Neural cell (in vitro differentiated cells): ENCODE measurements at regions not wholly inside any gene's neighbourhood (a gene's known extent, or its start where the extent isn't known, plus 50 kb on each side); places are given as distances from the start of the nearest gene placed in this dataset.

ENCODE experiments used
- CTCF ChIP-seq: fragments of 450-650 bp; IDR thresholded peaks from 2 replicates; pipeline ENCODE4 v1.5.1; 2014; ENCODE audit warnings: antibody characterized with exemption, mild to moderate bottlenecking, moderate library complexity; ENCODE audit not compliant: poor library complexity, severe bottlenecking
- EP300 ChIP-seq: fragments of 450-650 bp; conservative IDR thresholded peaks from 2 replicates; pipeline ENCODE4 v1.6.1; 2014; ENCODE audit warnings: antibody characterized with exemption, mild to moderate bottlenecking, moderate library complexity; ENCODE audit not compliant: poor library complexity, severe bottlenecking
- EZH2 ChIP-seq: fragments of 200-600, 300-800 bp; shearing (Covaris generic), sonication (generic); IDR thresholded peaks from 2 replicates; pipeline ENCODE4 v1.6.1; 2014; ENCODE audit warnings: antibody characterized with exemption, low read length, borderline replicate concordance, mild to moderate bottlenecking; ENCODE audit not compliant: insufficient read depth, poor library complexity, severe bottlenecking
- POLR2AphosphoS5 ChIP-seq: IDR thresholded peaks from 2 replicates; pipeline ENCODE4 v1.6.1; 2012
- RAD21 ChIP-seq: fragments of 450-650 bp; conservative IDR thresholded peaks from 2 replicates; pipeline ENCODE4 v1.6.1; 2014; ENCODE audit warnings: antibody characterized with exemption, mild to moderate bottlenecking, moderate library complexity
- SMC3 ChIP-seq: fragments of 450-650 bp; conservative IDR thresholded peaks from 2 replicates; pipeline ENCODE4 v1.6.1; 2014; ENCODE audit warnings: antibody characterized with exemption, mild to moderate bottlenecking, moderate library complexity; ENCODE audit not compliant: poor library complexity
- TAF1 ChIP-seq: IDR thresholded peaks from 2 replicates; pipeline ENCODE4 v1.6.1; 2012; ENCODE audit warnings: low read depth
- TF ChIP-seq, protein P1 (sequence below): IDR thresholded peaks from 2 replicates; pipeline ENCODE4 v1.6.1; 2012; ENCODE audit warnings: borderline replicate concordance

- TF ChIP-seq CTCF (no peak), SMC3 (no peak), POLR2AphosphoS5 (no peak), RAD21 (no peak), TAF1 (no peak), EP300 (peak; percentile 84), EZH2 (no peak)
- TF ChIP-seq, protein P1, sequence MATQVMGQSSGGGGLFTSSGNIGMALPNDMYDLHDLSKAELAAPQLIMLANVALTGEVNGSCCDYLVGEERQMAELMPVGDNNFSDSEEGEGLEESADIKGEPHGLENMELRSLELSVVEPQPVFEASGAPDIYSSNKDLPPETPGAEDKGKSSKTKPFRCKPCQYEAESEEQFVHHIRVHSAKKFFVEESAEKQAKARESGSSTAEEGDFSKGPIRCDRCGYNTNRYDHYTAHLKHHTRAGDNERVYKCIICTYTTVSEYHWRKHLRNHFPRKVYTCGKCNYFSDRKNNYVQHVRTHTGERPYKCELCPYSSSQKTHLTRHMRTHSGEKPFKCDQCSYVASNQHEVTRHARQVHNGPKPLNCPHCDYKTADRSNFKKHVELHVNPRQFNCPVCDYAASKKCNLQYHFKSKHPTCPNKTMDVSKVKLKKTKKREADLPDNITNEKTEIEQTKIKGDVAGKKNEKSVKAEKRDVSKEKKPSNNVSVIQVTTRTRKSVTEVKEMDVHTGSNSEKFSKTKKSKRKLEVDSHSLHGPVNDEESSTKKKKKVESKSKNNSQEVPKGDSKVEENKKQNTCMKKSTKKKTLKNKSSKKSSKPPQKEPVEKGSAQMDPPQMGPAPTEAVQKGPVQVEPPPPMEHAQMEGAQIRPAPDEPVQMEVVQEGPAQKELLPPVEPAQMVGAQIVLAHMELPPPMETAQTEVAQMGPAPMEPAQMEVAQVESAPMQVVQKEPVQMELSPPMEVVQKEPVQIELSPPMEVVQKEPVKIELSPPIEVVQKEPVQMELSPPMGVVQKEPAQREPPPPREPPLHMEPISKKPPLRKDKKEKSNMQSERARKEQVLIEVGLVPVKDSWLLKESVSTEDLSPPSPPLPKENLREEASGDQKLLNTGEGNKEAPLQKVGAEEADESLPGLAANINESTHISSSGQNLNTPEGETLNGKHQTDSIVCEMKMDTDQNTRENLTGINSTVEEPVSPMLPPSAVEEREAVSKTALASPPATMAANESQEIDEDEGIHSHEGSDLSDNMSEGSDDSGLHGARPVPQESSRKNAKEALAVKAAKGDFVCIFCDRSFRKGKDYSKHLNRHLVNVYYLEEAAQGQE, result no peak
These were observed 747.3 kb upstream of the C9orf72 start for GRCh38 chr9:28320616-28321015.
